GM12891 (cell line): ENCODE measurements at regions not wholly inside any gene's neighbourhood (a gene's known extent, or its start where the extent isn't known, plus 50 kb on each side); places are given as distances from the start of the nearest gene placed in this dataset.

Source experiments
- POLR2A ChIP-seq: IDR thresholded peaks from 2 replicates; pipeline ENCODE4 v1.6.1; 2011; ENCODE audit warnings: low read depth, low read length, control low read depth
- POLR2AphosphoS5 ChIP-seq: IDR thresholded peaks from 2 replicates; pipeline ENCODE4 v1.6.1; 2011; ENCODE audit warnings: low read depth, low read length, control low read depth
- TAF1 ChIP-seq: IDR thresholded peaks from 2 replicates; pipeline ENCODE4 v1.6.1; 2011; ENCODE audit warnings: low read depth, low read length, control low read depth

- TF ChIP-seq POLR2A (no peak), POLR2AphosphoS5 (no peak), TAF1 (no peak)
Observed at GRCh38 chr17:64787255-64787920, 125.3 kb upstream of the SMURF2 start.
